ENCODE measurements at regions not wholly inside any gene's neighbourhood (a gene's known extent, or its start where the extent isn't known, plus 50 kb on each side); places are given as distances from the start of the nearest gene placed in this dataset.
"Not testable (repeated sequence)": the region's sequence is repeated elsewhere in the genome, so short reads cannot be mapped to it uniquely, and the experiment has no call there.

- no peak for DNase-seq (ENCODE audit: low spot score)
- TF ChIP-seq CTCF (IDR thresholded peaks at IDR 0.05; ENCODE audit: poor library complexity, severe bottlenecking) = no peak
- no peak for ATAC-seq (ENCODE audit: low read depth)
- Histone ChIP-seq H3K9me3 (ENCODE audit: severe bottlenecking) (peaks cover 3% of the 10 kb centered on the region), H3K27me3 (ENCODE audit: insufficient read depth, poor library complexity, severe bottlenecking) (no peaks in the 10 kb centered on the region), H3K4me1 (ENCODE audit: insufficient read depth, poor library complexity, severe bottlenecking) (no peaks in the 10 kb centered on the region), H3K4me3 (ENCODE audit: severe bottlenecking) (no peak overlapping the region), H3K27ac (ENCODE audit: poor library complexity, severe bottlenecking) (no peak overlapping the region), H3K36me3 (ENCODE audit: low read depth) (no peaks in the 10 kb centered on the region)
Measured at GRCh38 chr9:102354041-102354440, 615.6 kb upstream of the GRIN3A start.

GRCh38 chr9:102337471-102337870 lies 599.0 kb upstream of the GRIN3A start:
- not testable (repeated sequence) for H3K27me3 ChIP-seq (ENCODE audit: insufficient read depth, poor library complexity, severe bottlenecking); H3K4me3 ChIP-seq (ENCODE audit: severe bottlenecking); H3K36me3 ChIP-seq (ENCODE audit: low read depth); H3K27ac ChIP-seq (ENCODE audit: poor library complexity, severe bottlenecking); H3K4me1 ChIP-seq (ENCODE audit: insufficient read depth, poor library complexity, severe bottlenecking); ATAC-seq (ENCODE audit: low read depth); DNase-seq (ENCODE audit: low spot score); H3K9me3 ChIP-seq (ENCODE audit: severe bottlenecking)

GRCh38 chr9:102309379-102309778 lies 570.9 kb upstream of the GRIN3A start:
- H3K27ac ChIP-seq (ENCODE audit: poor library complexity, severe bottlenecking) = no peak overlapping the region
- no peak for TF ChIP-seq CTCF (IDR thresholded peaks at IDR 0.05; ENCODE audit: poor library complexity, severe bottlenecking)
- H3K36me3 ChIP-seq (ENCODE audit: low read depth) = no peaks in the 10 kb centered on the region
- H3K4me3 ChIP-seq (ENCODE audit: severe bottlenecking) = no peak overlapping the region
- no peaks in the 10 kb centered on the region for H3K4me1 ChIP-seq (ENCODE audit: insufficient read depth, poor library complexity, severe bottlenecking)
- ATAC-seq (ENCODE audit: low read depth) (no peak), DNase-seq (ENCODE audit: low spot score) (no peak)
- no peaks in the 10 kb centered on the region for H3K9me3 ChIP-seq (ENCODE audit: severe bottlenecking)
- H3K27me3 ChIP-seq (ENCODE audit: insufficient read depth, poor library complexity, severe bottlenecking) = no peaks in the 10 kb centered on the region

- DNase-seq (ENCODE audit: low spot score) = no peak
- Histone ChIP-seq H3K4me3 (ENCODE audit: severe bottlenecking) (no peak overlapping the region), H3K4me1 (ENCODE audit: insufficient read depth, poor library complexity, severe bottlenecking) (no peaks in the 10 kb centered on the region), H3K9me3 (ENCODE audit: severe bottlenecking) (peaks cover 2% of the 10 kb centered on the region), H3K36me3 (ENCODE audit: low read depth) (no peaks in the 10 kb centered on the region), H3K27ac (ENCODE audit: poor library complexity, severe bottlenecking) (no peak overlapping the region), H3K27me3 (ENCODE audit: insufficient read depth, poor library complexity, severe bottlenecking) (peaks cover 13% of the 10 kb centered on the region)
- no peak for ATAC-seq (ENCODE audit: low read depth)
- no peak for TF ChIP-seq CTCF (IDR thresholded peaks at IDR 0.05; ENCODE audit: poor library complexity, severe bottlenecking)
Measured at GRCh38 chr9:102295188-102295587, 556.7 kb upstream of the GRIN3A start.

GRCh38 chr9:102273952-102274351 lies 535.5 kb upstream of the GRIN3A start:
- no peak for TF ChIP-seq CTCF (IDR thresholded peaks at IDR 0.05; ENCODE audit: poor library complexity, severe bottlenecking)
- no peak for DNase-seq (ENCODE audit: low spot score)

More at GRCh38 chr9:102273952-102274351, 535.5 kb upstream of the GRIN3A start:
- peak; percentile 59; the same call in 1 of the 3 replicates for ATAC-seq (ENCODE audit: low read depth)
- Histone ChIP-seq H3K9me3 (ENCODE audit: severe bottlenecking) (no peaks in the 10 kb centered on the region), H3K27me3 (ENCODE audit: insufficient read depth, poor library complexity, severe bottlenecking) (no peaks in the 10 kb centered on the region), H3K27ac (ENCODE audit: poor library complexity, severe bottlenecking) (no peak overlapping the region), H3K4me3 (ENCODE audit: severe bottlenecking) (no peak overlapping the region), H3K4me1 (ENCODE audit: insufficient read depth, poor library complexity, severe bottlenecking) (no peaks in the 10 kb centered on the region), H3K36me3 (ENCODE audit: low read depth) (no peaks in the 10 kb centered on the region)

All from RWPE2 (cell line).